CD4-positive, alpha-beta T cell (primary cell): ENCODE measurements at regions not wholly inside any gene's neighbourhood (a gene's known extent, or its start where the extent isn't known, plus 50 kb on each side); places are given as distances from the start of the nearest gene placed in this dataset.

Experiments
- ATAC-seq: fragments of 200-7000 bp; cut with Tn5 transposase; one replicate; pipeline ENCODE4 v1.10.0; 2022; ENCODE audit warnings: mild to moderate bottlenecking; ENCODE audit not compliant: poor library complexity
- CTCF ChIA-PET: fragments of 350-600 bp; sonication (Branson Sonifier 250); formaldehyde crosslinking; loops from one replicate; lab custom pipeline; 2021; ENCODE audit warnings: antibody characterized with exemption, inconsistent platforms; lab: Charles Lee
- POLR2A ChIA-PET: fragments of 350-600 bp; sonication (Branson Sonifier 250); formaldehyde crosslinking; loops from one replicate; lab custom pipeline; 2021; ENCODE audit warnings: antibody characterized with exemption, inconsistent platforms; lab: Charles Lee
- DNase-seq, 14 experiments: peaks; one replicate each; pipeline ENCODE4 v3.0.0-alpha.2; 2013 to 2020; ENCODE audit warnings: mixed read lengths in 2 of 14
- H3K27ac ChIP-seq, 2 donors: one replicate each; pipeline versions ENCODE4 v1.5.1 to v1.7.0; 2013; ENCODE audit warnings: low read length in 2 of 2, low read depth in 1 of 2, mild to moderate bottlenecking in 1 of 2
- H3K27me3 ChIP-seq, 2 experiments: 1 replicate in 1 of 2; 2 replicates in 1 of 2; pipeline versions ENCODE4 v1.6.1 to v1.7.0; 2013; ENCODE audit warnings: low read length in 2 of 2, control low read depth in 1 of 2, mild to moderate bottlenecking in 1 of 2, moderate library complexity in 1 of 2; ENCODE audit not compliant: insufficient read depth in 2 of 2, control insufficient read depth in 1 of 2
- H3K36me3 ChIP-seq: one replicate; pipeline ENCODE4 v1.6.1; 2013; ENCODE audit warnings: low read length, control low read depth; ENCODE audit not compliant: insufficient read depth
- H3K4me1 ChIP-seq: one replicate; pipeline ENCODE4 v1.6.1; 2013; ENCODE audit warnings: low read length, control low read depth; ENCODE audit not compliant: insufficient read depth
- H3K4me3 ChIP-seq: one replicate; pipeline ENCODE4 v1.5.1; 2013; ENCODE audit warnings: mild to moderate bottlenecking, low read length, moderate library complexity
- H3K9me3 ChIP-seq, 2 experiments: 1 replicate in 1 of 2; 2 replicates in 1 of 2; pipeline versions ENCODE4 v1.6.1 to v1.7.0; 2013; ENCODE audit warnings: low read length in 2 of 2, mild to moderate bottlenecking in 2 of 2, control low read depth in 1 of 2, moderate library complexity in 1 of 2; ENCODE audit not compliant: control insufficient read depth in 1 of 2, insufficient read depth in 1 of 2
- H3K27ac Mint-ChIP-seq: one replicate; pipeline ENCODE4 v1.8.0; 2020; ENCODE audit warnings: mixed read lengths
- H3K27me3 Mint-ChIP-seq: one replicate; pipeline ENCODE4 v1.8.0; 2021; ENCODE audit warnings: mixed read lengths
- H3K36me3 Mint-ChIP-seq: one replicate; pipeline ENCODE4 v1.8.0; 2021; ENCODE audit warnings: low read depth, mixed read lengths
- H3K4me1 Mint-ChIP-seq: one replicate; pipeline ENCODE4 v1.8.0; 2021; ENCODE audit warnings: low read depth, mixed read lengths
- H3K4me3 Mint-ChIP-seq: one replicate; pipeline ENCODE4 v1.8.0; 2020; ENCODE audit warnings: mild to moderate bottlenecking, mixed read lengths
- H3K9me3 Mint-ChIP-seq: one replicate; pipeline ENCODE4 v1.8.0; 2020; ENCODE audit warnings: mixed read lengths
- CTCF ChIP-seq: fragments of 200-600 bp; IDR thresholded peaks from one replicate; pipeline ENCODE4 v1.8.0; 2022; ENCODE audit warnings: antibody characterized with exemption, mild to moderate bottlenecking
- intact Hi-C, 2 experiments: fragments of 100-400 bp; cut with DNase I in 1 of 2; cut with micrococcal nuclease in 1 of 2; formaldehyde crosslinking; loops; one replicate each; pipeline versions ENCODE4 v1.15.1 to v1.9.0; 2023 to 2025; cut with DNase I, micrococcal nuclease

- H3K9me3 Mint-ChIP-seq = no peaks in the 10 kb centered on the region
- ATAC-seq (no peak), DNase-seq (no peak)
- no peak for TF ChIP-seq CTCF
- POLR2A ChIA-PET = no interaction called here
- H3K4me3 Mint-ChIP-seq = no peak overlapping the region
- no peaks in the 10 kb centered on the region for H3K27me3 Mint-ChIP-seq
- H3K27ac Mint-ChIP-seq = no peak overlapping the region
- Histone ChIP-seq H3K9me3 (no peaks in the 10 kb centered on the region), H3K27ac (no peak overlapping the region), H3K4me1 (peaks cover 13% of the 10 kb centered on the region), H3K36me3 (no peaks in the 10 kb centered on the region), H3K4me3 (no peak overlapping the region), H3K27me3 (peaks cover 0 to 4% of the 10 kb centered on the region in 2 experiments)
- CTCF ChIA-PET = interaction anchor here (0.6 kb wide), 1 partner anchor 195 kb away, joined by 3 read pairs; no protein-coding TSS in a partner anchor
- intact Hi-C loops = no loop called here
- H3K4me1 Mint-ChIP-seq = no peaks in the 10 kb centered on the region
- no peaks in the 10 kb centered on the region for H3K36me3 Mint-ChIP-seq
These were observed 51.3 kb upstream of the SP3 start for GRCh38 chr2:174016447-174016846.

GRCh38 chr2:174015428-174015827, 50.3 kb upstream of the SP3 start:
- Histone ChIP-seq H3K4me1 (peaks cover 13% of the 10 kb centered on the region), H3K27me3 (peaks cover 0 to 4% of the 10 kb centered on the region in 2 experiments), H3K4me3 (no peak overlapping the region), H3K36me3 (no peaks in the 10 kb centered on the region), H3K9me3 (no peaks in the 10 kb centered on the region), H3K27ac (no peak overlapping the region)
- H3K9me3 Mint-ChIP-seq = no peaks in the 10 kb centered on the region
- POLR2A ChIA-PET = no interaction called here
- H3K4me3 Mint-ChIP-seq = no peak overlapping the region
- H3K4me1 Mint-ChIP-seq = no peaks in the 10 kb centered on the region
- no peaks in the 10 kb centered on the region for H3K27me3 Mint-ChIP-seq
- intact Hi-C loops = no loop called here
- H3K36me3 Mint-ChIP-seq = no peaks in the 10 kb centered on the region
- ATAC-seq = no peak
- no peak for DNase-seq
- no peak for TF ChIP-seq CTCF
- no peak overlapping the region for H3K27ac Mint-ChIP-seq
- CTCF ChIA-PET = no interaction called here
